ENCODE measurements at regions not wholly inside any gene's neighbourhood (a gene's known extent, or its start where the extent isn't known, plus 50 kb on each side); places are given as distances from the start of the nearest gene placed in this dataset.

- TF ChIP-seq ZNF256 (CRISPR knock-in tag; conservative IDR thresholded peaks at IDR 0.05) (no peak), ZSCAN22 (CRISPR knock-in tag; IDR thresholded peaks at IDR 0.05) (no peak), CTCF (CRISPR knock-in tag; IDR thresholded peaks at IDR 0.05) (no peak), GLMP (CRISPR knock-in tag; IDR thresholded peaks at IDR 0.05; ENCODE audit: borderline replicate concordance) (no peak), CREBL2 (CRISPR knock-in tag; IDR thresholded peaks at IDR 0.05; ENCODE audit: borderline replicate concordance) (no peak), ARHGAP35 (CRISPR knock-in tag; IDR thresholded peaks at IDR 0.05; ENCODE audit: borderline replicate concordance) (no peak), ZNF318 (CRISPR knock-in tag; IDR thresholded peaks at IDR 0.05) (no peak), GABPA (IDR thresholded peaks at IDR 0.05; ENCODE audit: low read depth, low read length) (no peak), GABPA (CRISPR knock-in tag; IDR thresholded peaks at IDR 0.05; ENCODE audit: low read depth) (no peak), GATAD1 (CRISPR knock-in tag; IDR thresholded peaks at IDR 0.05) (no peak)
Observed at GRCh38 chr7:112699725-112700513, 90.3 kb downstream of the TMEM168 start (continued).

Measured in HepG2 (cell line).